Stomach (tissue), 8 donors: ENCODE measurements at regions not wholly inside any gene's neighbourhood (a gene's known extent, or its start where the extent isn't known, plus 50 kb on each side); places are given as distances from the start of the nearest gene placed in this dataset.
"Not testable (repeated sequence)": the region's sequence is repeated elsewhere in the genome, so short reads cannot be mapped to it uniquely, and the experiment has no call there.

Source experiments
- DNase-seq, 2 donors: peaks; one replicate each; pipeline versions ENCODE4 v3.0.0 to v3.0.0-alpha.2; 2013 to 2019
- H3K27ac ChIP-seq, 5 donors: fragments of 200-600 bp in 4 of 5; sonication (generic) in 4 of 5; one replicate each; pipeline ENCODE4 v1.5.1; 2013 to 2019; ENCODE audit warnings: mild to moderate bottlenecking in 1 of 5, moderate library complexity in 1 of 5
- H3K27me3 ChIP-seq, 3 donors: fragments of 200-600 bp; sonication (generic); one replicate each; pipeline ENCODE4 v1.5.1; 2017 to 2019; ENCODE audit warnings: mixed run types in 1 of 3
- H3K36me3 ChIP-seq, 4 donors: fragments of 200-600 bp; sonication (generic); 1 replicate in 3 of 4; 2 replicates in 1 of 4; pipeline ENCODE4 v1.5.1; 2016 to 2019
- H3K4me1 ChIP-seq, 4 donors: fragments of 200-600 bp; sonication (generic); one replicate each; pipeline ENCODE4 v1.5.1; 2016 to 2019
- H3K4me3 ChIP-seq, 4 donors: fragments of 200-600 bp; sonication (generic) in 3 of 4; one replicate each; pipeline ENCODE4 v1.5.1; 2016 to 2019; ENCODE audit warnings: mild to moderate bottlenecking in 1 of 4
- H3K9me3 ChIP-seq, 4 donors: fragments of 200-600 bp; sonication (generic); one replicate each; pipeline ENCODE4 v1.5.1; 2016 to 2019
- EP300 ChIP-seq: sonication (generic); formaldehyde crosslinking; IDR thresholded peaks from one replicate; pipeline ENCODE4 v1.6.1; 2017; ENCODE audit warnings: antibody characterized with exemption
- POLR2A ChIP-seq, 4 donors: fragments of 450-650 bp; IDR thresholded peaks; one replicate each; pipeline ENCODE4 v1.6.1; 2016; ENCODE audit warnings: antibody characterized with exemption in 4 of 4, control low read depth in 2 of 4, mild to moderate bottlenecking in 1 of 4, moderate library complexity in 1 of 4
- POLR2AphosphoS5 ChIP-seq, 3 donors: sonication (generic); formaldehyde crosslinking; IDR thresholded peaks; one replicate each; pipeline ENCODE4 v1.6.1; 2016; ENCODE audit warnings: antibody characterized with exemption in 3 of 3
- WGBS, 5 donors: extraction: QIAGEN DNeasy Blood & Tissue Kit in 3 of 5; methylation state at CpG; one replicate each; pipeline versions ENCODE4 v1.1.5 to v1.1.7; 2013 to 2018; 5-methylcytosine and 5-hydroxymethylcytosine counted together
- intact Hi-C: fragments of 100-400 bp; cut with DNase I; formaldehyde crosslinking; loops from one replicate; pipeline ENCODE4 v1.15.1; 2023; ENCODE audit warnings: low total_unique reads
- TF ChIP-seq, protein P1 (sequence below), 7 experiments: fragments of 450-650 bp in 4 of 7; fragments of 200-600 bp in 3 of 7; sonication (generic) in 3 of 7; IDR thresholded peaks; one replicate each; pipeline ENCODE4 v1.5.1; 2016 to 2019; ENCODE audit warnings: antibody characterized with exemption in 7 of 7, control low read depth in 2 of 7, mild to moderate bottlenecking in 1 of 7
- donor health status: healthy with polysubstance abuse.
- donor health status: Bipolar disorder and iron deficiency.
- donor health status: healthy.

DNA sequence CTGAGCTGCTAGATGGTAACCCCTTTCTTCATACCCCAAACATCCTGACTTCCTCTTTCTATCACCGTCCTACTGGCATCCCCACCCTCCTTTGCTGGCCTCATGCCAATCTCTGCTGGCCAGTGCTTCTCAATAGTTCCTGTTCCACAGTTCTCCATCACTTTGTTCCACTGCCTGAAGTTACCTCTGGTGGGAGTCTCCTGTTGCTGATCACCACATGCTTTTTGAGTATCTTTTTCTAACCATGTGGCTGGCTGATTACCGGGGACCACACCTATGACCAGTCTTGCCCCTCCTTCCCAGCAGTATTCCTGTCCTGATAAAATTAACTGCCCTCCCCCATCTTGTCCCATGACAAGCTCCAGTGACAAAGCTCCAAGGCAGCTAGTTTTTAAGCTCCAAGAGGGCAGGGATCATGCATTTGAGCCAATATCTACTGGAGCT is 380.4 kb upstream of the CCL2 start:
- Histone ChIP-seq H3K9me3 (no peaks in the 10 kb centered on the region), H3K27ac (no peak overlapping the region), H3K36me3 (no peaks in the 10 kb centered on the region), H3K4me1 (no peaks in the 10 kb centered on the region), H3K27me3 (peaks cover 0 to 39% (median 3%) of the 10 kb centered on the region in 3 donors), H3K4me3 (no peak overlapping the region)
- WGBS, 5 donors = 41 to 49% (median 46%) methylated on average over 2 of the region's 2 CpGs
- TF ChIP-seq POLR2AphosphoS5 (IDR thresholded peaks at IDR 0.05) (no peak), POLR2A (IDR thresholded peaks at IDR 0.05) (no peak), EP300 (no peak)
- TF ChIP-seq, protein P1, sequence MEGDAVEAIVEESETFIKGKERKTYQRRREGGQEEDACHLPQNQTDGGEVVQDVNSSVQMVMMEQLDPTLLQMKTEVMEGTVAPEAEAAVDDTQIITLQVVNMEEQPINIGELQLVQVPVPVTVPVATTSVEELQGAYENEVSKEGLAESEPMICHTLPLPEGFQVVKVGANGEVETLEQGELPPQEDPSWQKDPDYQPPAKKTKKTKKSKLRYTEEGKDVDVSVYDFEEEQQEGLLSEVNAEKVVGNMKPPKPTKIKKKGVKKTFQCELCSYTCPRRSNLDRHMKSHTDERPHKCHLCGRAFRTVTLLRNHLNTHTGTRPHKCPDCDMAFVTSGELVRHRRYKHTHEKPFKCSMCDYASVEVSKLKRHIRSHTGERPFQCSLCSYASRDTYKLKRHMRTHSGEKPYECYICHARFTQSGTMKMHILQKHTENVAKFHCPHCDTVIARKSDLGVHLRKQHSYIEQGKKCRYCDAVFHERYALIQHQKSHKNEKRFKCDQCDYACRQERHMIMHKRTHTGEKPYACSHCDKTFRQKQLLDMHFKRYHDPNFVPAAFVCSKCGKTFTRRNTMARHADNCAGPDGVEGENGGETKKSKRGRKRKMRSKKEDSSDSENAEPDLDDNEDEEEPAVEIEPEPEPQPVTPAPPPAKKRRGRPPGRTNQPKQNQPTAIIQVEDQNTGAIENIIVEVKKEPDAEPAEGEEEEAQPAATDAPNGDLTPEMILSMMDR (IDR thresholded peaks at IDR 0.05) = no peak
- peak in 1 of 2 donors; percentile 26 for DNase-seq
- intact Hi-C loops = no loop called here

DNA sequence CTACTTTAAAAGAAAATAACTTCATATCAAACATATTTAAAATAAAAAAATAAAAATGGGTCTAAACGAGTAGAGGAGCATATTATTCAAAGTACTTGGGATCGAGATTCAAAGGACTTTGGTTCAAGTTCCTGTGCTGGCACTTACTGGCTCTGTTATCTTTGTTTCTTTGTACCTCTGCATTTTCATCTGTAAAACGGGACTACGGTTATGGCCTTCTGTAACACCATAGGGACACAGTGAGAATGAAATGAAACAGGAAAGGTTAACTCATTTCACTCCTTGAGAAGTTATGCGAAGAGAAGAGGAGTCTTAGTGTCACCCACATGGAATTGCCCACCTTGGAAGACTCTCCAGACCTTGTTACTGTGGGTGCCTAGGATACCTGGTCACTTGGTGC is 379.1 kb upstream of the CCL2 start:
- no peak for DNase-seq
- 78 to 90% (median 82%) methylated on average over 5 of the region's 5 CpGs for WGBS, 5 donors
- Histone ChIP-seq H3K9me3 (no peaks in the 10 kb centered on the region), H3K27me3 (peaks cover 0 to 36% (median 3%) of the 10 kb centered on the region in 3 donors), H3K4me3 (no peak overlapping the region), H3K4me1 (no peaks in the 10 kb centered on the region), H3K36me3 (no peaks in the 10 kb centered on the region), H3K27ac (no peak overlapping the region)
- TF ChIP-seq EP300 (no peak), POLR2A (IDR thresholded peaks at IDR 0.05) (no peak)
- intact Hi-C loops = no loop called here

DNA sequence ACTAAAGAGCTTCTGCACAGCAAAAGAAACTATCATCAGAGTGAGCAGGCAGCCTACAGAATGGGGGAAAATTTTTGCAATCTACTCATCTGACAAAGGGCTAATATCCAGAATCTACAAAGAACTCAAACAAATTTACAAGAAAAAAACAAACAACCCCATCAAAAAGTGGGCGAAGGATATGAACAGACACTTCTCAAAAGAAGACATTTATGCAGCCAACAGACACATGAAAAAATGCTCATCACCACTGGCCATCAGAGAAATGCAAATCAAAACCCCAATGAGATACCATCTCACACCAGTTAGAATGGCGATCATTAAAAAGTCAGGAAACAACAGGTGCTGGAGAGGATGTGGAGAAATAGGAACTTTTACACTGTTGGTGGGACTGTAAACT is 372.8 kb upstream of the CCL2 start:
- H3K27me3 ChIP-seq, H3K27ac ChIP-seq, H3K4me1 ChIP-seq, H3K36me3 ChIP-seq, H3K9me3 ChIP-seq, DNase-seq, H3K4me3 ChIP-seq, intact Hi-C loops: not testable (repeated sequence)
- 80 to 95% (median 88%) methylated on average over 1 to 2 of the region's 2 CpGs for WGBS, 5 donors

DNA sequence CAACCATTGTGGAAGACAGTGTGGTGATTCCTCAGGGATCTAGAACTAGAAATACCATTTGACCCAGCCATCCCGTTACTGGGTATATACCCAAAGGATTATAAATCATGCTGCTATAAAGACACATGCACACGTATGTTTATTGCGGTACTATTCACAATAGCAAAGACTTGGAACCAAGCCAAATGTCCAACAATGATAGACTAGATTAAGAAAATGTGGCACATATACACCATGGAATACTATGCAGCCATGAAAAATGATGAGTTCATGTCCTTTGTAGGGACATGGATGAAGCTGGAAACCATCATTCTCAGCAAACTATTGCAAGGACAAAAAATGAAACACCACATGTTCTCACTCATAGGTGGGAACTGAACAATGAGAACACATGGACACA is 372.4 kb upstream of the CCL2 start:
- intact Hi-C loops, DNase-seq, H3K27ac ChIP-seq, H3K4me1 ChIP-seq, H3K9me3 ChIP-seq, H3K27me3 ChIP-seq, H3K4me3 ChIP-seq, H3K36me3 ChIP-seq: not testable (repeated sequence)
- 44 to 98% (median 86%) methylated on average over 1 to 3 of the region's 3 CpGs for WGBS, 5 donors

DNA sequence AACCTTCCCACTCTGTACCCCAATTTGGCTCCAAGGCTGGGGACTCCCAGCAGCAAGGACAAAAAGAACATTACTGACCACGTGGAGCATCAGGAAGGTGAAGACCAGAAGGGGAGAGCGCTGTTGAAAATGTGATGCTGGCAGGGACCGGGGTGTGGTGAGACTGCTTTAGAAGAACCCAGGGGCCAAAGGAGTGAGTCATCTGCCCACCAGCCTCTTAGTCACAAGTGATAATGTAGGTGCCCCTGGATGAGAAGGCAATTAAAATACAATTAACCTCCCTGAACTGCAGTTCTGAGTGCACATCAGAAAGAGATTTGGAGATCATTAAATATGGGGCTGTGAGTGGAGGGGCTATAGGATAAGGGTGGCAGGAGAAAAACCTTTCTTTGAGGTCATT is 366.6 kb upstream of the CCL2 start:
- Histone ChIP-seq H3K9me3 (no peaks in the 10 kb centered on the region), H3K27ac (no peak overlapping the region), H3K4me1 (no peaks in the 10 kb centered on the region), H3K4me3 (no peak overlapping the region), H3K27me3 (no peaks in the 10 kb centered on the region), H3K36me3 (no peaks in the 10 kb centered on the region)
- intact Hi-C loops = no loop called here
- TF ChIP-seq, protein P1 (IDR thresholded peaks at IDR 0.05) = no peak
- TF ChIP-seq POLR2AphosphoS5 (IDR thresholded peaks at IDR 0.05) (no peak), EP300 (no peak), POLR2A (IDR thresholded peaks at IDR 0.05) (no peak)
- no peak for DNase-seq
- WGBS, 5 donors = 42 to 94% (median 65%) methylated on average over 3 of the region's 3 CpGs

DNA sequence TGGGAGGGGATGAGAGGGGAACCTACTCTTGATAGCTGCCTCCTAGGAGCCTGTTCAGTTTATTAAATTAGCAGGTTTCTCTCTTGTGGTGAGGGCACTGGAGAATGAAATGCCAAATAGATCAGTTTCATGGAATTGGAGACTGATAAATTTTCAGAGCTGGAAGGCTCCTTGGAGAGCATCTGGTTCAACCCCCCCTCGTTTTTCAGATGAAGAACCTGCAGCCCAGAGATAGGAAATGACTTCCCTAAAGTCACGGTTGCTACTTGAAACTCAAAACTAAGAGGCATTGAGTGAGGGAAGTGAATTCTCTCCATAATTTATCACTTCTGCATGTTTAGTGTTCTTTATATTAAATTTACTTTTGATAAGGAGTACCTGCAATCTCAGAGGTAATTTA is 366.0 kb upstream of the CCL2 start:
- no peaks in the 10 kb centered on the region for H3K36me3 ChIP-seq
- 5 to 24% (median 15%) methylated on average over 2 of the region's 2 CpGs for WGBS, 5 donors
- no peak overlapping the region for H3K27ac ChIP-seq
- no peak overlapping the region for H3K4me3 ChIP-seq
- intact Hi-C loops = no loop called here
- no peaks in the 10 kb centered on the region for H3K4me1 ChIP-seq
- no peaks in the 10 kb centered on the region for H3K9me3 ChIP-seq
- DNase-seq = no peak
- H3K27me3 ChIP-seq = no peaks in the 10 kb centered on the region
- TF ChIP-seq POLR2AphosphoS5 (IDR thresholded peaks at IDR 0.05) (no peak), EP300 (no peak)
- TF ChIP-seq, protein P1 (IDR thresholded peaks at IDR 0.05) = no peak
